ENCODE measurements at regions not wholly inside any gene's neighbourhood (a gene's known extent, or its start where the extent isn't known, plus 50 kb on each side); places are given as distances from the start of the nearest gene placed in this dataset.

- no peak overlapping the region for H3K27ac ChIP-seq
- TF ChIP-seq POLR2A (IDR thresholded peaks at IDR 0.05) (no peak), CTCF (IDR thresholded peaks at IDR 0.05) (no peak)
- H3K27me3 ChIP-seq: no peaks in the 10 kb centered on the region
- no peaks in the 10 kb centered on the region for H3K4me1 ChIP-seq
- no peaks in the 10 kb centered on the region for H3K36me3 ChIP-seq (ENCODE audit: low read depth, missing control alignments)
- H3K4me3 ChIP-seq: no peak overlapping the region
- 58 to 72% methylated on average over 2 of the region's 2 CpGs for WGBS, 2 donors
- H3K9me3 ChIP-seq: no peaks in the 10 kb centered on the region
- intact Hi-C loops (cut with DNase I; ENCODE audit: low total_unique reads): no loop called here
- no peak for DNase-seq
Observed at GRCh38 chr9:71490810-71491209, 277.5 kb downstream of the CEMIP2 start.

DNA sequence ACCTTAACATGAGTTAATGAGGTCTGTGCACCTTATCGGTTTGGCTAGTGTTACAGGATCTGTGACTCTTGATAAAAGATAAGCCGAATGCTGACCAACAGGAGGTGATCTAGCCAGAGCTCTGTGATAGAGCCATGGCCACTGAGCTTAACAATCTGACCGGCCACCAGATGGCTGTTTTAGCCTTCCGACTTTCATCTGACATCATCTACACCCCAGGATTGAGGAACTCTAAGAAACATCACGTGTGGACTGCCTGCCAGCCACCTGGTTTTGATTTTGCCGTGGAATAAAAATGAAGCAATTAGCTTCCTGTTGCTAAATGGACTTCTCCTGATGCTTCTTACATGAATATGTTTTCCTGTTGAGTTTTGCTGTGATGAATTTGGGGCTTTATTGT, 281.3 kb downstream of the CEMIP2 start:
- intact Hi-C loops (cut with DNase I; ENCODE audit: low total_unique reads): no loop called here
- Histone ChIP-seq H3K9me3 (no peaks in the 10 kb centered on the region), H3K4me3 (no peak overlapping the region), H3K4me1 (no peaks in the 10 kb centered on the region), H3K36me3 (ENCODE audit: low read depth, missing control alignments) (no peaks in the 10 kb centered on the region), H3K27ac (no peak overlapping the region), H3K27me3 (no peaks in the 10 kb centered on the region)
- WGBS, 2 donors: 61 to 67% methylated on average over 6 of the region's 6 CpGs
- DNase-seq: no peak
- TF ChIP-seq POLR2A (IDR thresholded peaks at IDR 0.05) (no peak), CTCF (IDR thresholded peaks at IDR 0.05) (no peak)

- no peaks in the 10 kb centered on the region for H3K4me1 ChIP-seq
- intact Hi-C loops (cut with DNase I; ENCODE audit: low total_unique reads): no loop called here
- no peak for DNase-seq
- no peak overlapping the region for H3K4me3 ChIP-seq
- WGBS, 2 donors: 94 to 95% methylated on average over 2 of the region's 2 CpGs
- no peaks in the 10 kb centered on the region for H3K9me3 ChIP-seq
- no peaks in the 10 kb centered on the region for H3K36me3 ChIP-seq (ENCODE audit: low read depth, missing control alignments)
- no peak for TF ChIP-seq CTCF (IDR thresholded peaks at IDR 0.05)
- no peak for TF ChIP-seq POLR2A (IDR thresholded peaks at IDR 0.05)
- no peak overlapping the region for H3K27ac ChIP-seq
- H3K27me3 ChIP-seq: no peaks in the 10 kb centered on the region
Observed at GRCh38 chr9:71485326-71485725, 283.0 kb downstream of the CEMIP2 start.

GRCh38 chr9:71483436-71483835, 284.9 kb downstream of the CEMIP2 start:
- no peaks in the 10 kb centered on the region for H3K36me3 ChIP-seq (ENCODE audit: low read depth, missing control alignments)
- H3K4me3 ChIP-seq: no peak overlapping the region
- H3K9me3 ChIP-seq: no peaks in the 10 kb centered on the region
- no peaks in the 10 kb centered on the region for H3K27me3 ChIP-seq
- 31 to 54% methylated on average over 4 of the region's 4 CpGs for WGBS, 2 donors
- DNase-seq: no peak
- intact Hi-C loops (cut with DNase I; ENCODE audit: low total_unique reads): no loop called here
- H3K27ac ChIP-seq: no peak overlapping the region
- TF ChIP-seq POLR2A (IDR thresholded peaks at IDR 0.05) (no peak), CTCF (IDR thresholded peaks at IDR 0.05) (no peak)
- H3K4me1 ChIP-seq: no peaks in the 10 kb centered on the region

GRCh38 chr9:71479621-71480020, 288.7 kb downstream of the CEMIP2 start:
- Histone ChIP-seq H3K4me3 (no peak overlapping the region), H3K27me3 (no peaks in the 10 kb centered on the region), H3K4me1 (no peaks in the 10 kb centered on the region), H3K27ac (no peak overlapping the region), H3K9me3 (no peaks in the 10 kb centered on the region), H3K36me3 (ENCODE audit: low read depth, missing control alignments) (no peaks in the 10 kb centered on the region)
- no peak for DNase-seq
- intact Hi-C loops (cut with DNase I; ENCODE audit: low total_unique reads): no loop called here
- 84 to 91% methylated on average over 4 of the region's 4 CpGs for WGBS, 2 donors
- no peak for TF ChIP-seq CTCF (IDR thresholded peaks at IDR 0.05)
- TF ChIP-seq POLR2A (IDR thresholded peaks at IDR 0.05): no peak

Data from testis (tissue), 2 donors.